Stimulated activated CD8-positive, alpha-beta memory T cell treated with anti-CD3 and anti-CD28 coated beads, Interleukin-7, amount 100 ng/mL, for 48 hours (primary cell): ENCODE measurements at regions not wholly inside any gene's neighbourhood (a gene's known extent, or its start where the extent isn't known, plus 50 kb on each side); places are given as distances from the start of the nearest gene placed in this dataset.

Source experiments
- DNase-seq, 2 donors: peaks; one replicate each; pipeline ENCODE4 v3.0.0-alpha.2; 2020; ENCODE audit warnings: low read depth in 1 of 2; ENCODE audit errors: extremely low read depth in 1 of 2

- DNase-seq: no peak
These were observed 51.0 kb upstream of the RARB start for GRCh38 chr3:25377042-25377441.
